Peyer's patch (tissue), 4 donors: ENCODE measurements at regions not wholly inside any gene's neighbourhood (a gene's known extent, or its start where the extent isn't known, plus 50 kb on each side); places are given as distances from the start of the nearest gene placed in this dataset.

Experiments
- CTCF ChIP-seq, 6 experiments: fragments of 450-650 bp in 4 of 6; fragments of 200-600 bp in 2 of 6; sonication (generic) in 1 of 6; IDR thresholded peaks; one replicate each; pipeline ENCODE4 v1.5.1; 2017 to 2019; ENCODE audit warnings: antibody characterized with exemption in 6 of 6, mild to moderate bottlenecking in 3 of 6, moderate library complexity in 1 of 6
- POLR2A ChIP-seq, 2 donors: fragments of 450-650 bp; IDR thresholded peaks; one replicate each; pipeline ENCODE4 v1.5.1; 2017; ENCODE audit warnings: antibody characterized with exemption in 2 of 2, mild to moderate bottlenecking in 2 of 2, moderate library complexity in 2 of 2

DNA sequence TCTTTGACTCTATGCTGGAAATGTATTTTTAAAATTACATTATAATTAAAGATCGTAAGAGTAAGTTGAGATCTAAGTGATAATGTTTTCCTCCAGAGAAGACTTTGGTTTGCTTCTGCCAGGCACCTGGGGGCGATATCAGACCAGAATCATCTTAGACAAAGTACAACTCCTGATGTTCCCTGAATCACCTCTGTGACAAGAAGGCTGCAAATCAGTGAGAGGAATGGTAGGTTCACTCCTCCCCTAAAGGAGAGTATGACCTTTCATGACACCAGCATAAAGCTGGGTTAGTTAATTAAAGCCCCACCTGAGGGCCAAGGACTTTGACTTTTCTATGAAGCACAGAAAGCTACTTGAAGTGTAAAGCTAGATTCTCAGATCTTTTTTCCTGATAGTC, 114.4 kb upstream of the DTNA start:
- TF ChIP-seq CTCF (IDR thresholded peaks at IDR 0.05) (peak in 3 of 6 experiments; percentile 51 to 55 (median 53)), POLR2A (IDR thresholded peaks at IDR 0.05) (no peak)
